NCI-H2196 (cell line): ENCODE measurements at regions not wholly inside any gene's neighbourhood (a gene's known extent, or its start where the extent isn't known, plus 50 kb on each side); places are given as distances from the start of the nearest gene placed in this dataset.
"Not testable (repeated sequence)": the region's sequence is repeated elsewhere in the genome, so short reads cannot be mapped to it uniquely, and the experiment has no call there.

Source experiments
- DNase-seq: peaks from one replicate; lab custom pipeline; 2025; ENCODE audit not compliant: unreplicated experiment; lab: John Stamatoyannopoulos, UW

DNA sequence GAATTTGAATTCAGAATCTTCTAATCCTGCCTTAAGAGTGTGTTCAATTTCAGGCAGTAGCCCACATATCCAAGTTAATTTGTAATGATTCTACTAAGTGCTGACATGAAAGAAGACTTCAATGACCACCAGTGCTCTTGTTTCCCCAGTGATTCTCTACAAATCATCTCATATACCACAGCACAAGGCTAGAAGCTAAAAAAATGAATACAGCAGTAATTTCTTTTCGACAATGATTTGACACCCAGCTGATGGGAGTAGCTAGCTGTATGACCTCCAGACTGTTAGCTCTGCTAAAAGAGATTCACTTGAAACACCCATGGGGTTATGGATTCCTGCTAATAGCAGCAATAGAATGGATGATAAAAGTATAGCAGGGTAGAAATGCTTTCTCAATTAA, 217.0 kb upstream of the TMEFF2 start:
- no peak for DNase-seq

DNA sequence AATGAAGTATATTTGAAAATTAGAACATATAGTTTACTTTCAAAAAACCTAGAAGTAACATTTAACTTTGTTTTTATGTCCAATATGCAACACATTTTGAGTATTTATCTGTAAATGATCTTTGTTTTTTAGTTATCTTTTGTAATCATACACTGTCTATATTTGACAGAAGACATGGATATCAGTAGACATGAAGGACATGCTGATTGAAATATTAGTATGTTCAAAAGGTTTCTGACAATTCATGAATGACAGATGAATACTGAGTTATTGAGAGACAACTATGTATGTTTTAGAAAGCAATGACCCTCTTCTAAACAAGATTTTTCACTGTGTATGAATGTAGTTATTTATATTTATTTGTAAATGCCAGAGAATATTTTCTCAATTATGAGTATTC, 215.6 kb upstream of the TMEFF2 start:
- DNase-seq = no peak

GRCh38 chr2:192407692-192408091, 213.0 kb upstream of the TMEFF2 start:
- no peak for DNase-seq

GRCh38 chr2:192398236-192398635, 203.5 kb upstream of the TMEFF2 start:
- no peak for DNase-seq

- DNase-seq = no peak
Observed at GRCh38 chr2:192394605-192395004, 199.9 kb upstream of the TMEFF2 start.

DNA sequence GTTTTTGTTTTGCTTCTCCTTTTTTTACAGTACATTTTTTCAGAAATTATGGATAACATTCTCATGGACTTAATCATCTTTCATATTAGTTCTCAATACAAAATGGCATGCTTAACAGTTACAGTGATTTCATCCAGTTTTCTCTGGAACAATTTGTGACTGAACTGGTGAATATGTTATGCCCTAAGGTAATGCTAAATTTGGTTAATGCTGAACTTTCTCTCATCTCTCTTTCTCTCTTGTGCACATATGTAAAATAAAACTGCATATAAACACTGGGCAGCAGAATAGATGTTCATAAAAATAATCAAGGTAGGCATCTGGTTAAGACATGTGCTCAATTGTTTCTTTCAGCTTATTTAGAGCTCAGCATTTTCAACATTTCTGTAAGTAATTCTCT, 196.3 kb upstream of the TMEFF2 start:
- no peak for DNase-seq

DNA sequence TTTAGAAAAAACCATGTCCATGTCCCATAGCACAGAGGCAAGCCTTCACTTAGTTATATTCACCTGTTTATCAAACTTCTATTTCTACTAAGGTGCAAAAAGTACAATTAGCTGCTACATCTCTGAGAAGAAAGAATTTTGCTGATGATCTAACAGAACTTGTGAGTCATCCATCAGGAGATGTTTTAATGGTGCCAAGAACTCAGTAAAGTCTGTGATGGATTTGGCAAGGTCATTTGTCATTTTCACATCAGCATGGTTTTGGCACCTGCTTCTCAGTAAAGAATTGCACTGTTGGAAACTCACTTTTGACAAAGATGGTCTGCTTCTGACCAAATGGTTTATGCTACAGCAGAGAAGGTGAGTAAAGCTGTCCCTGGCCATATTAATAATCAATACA, 195.7 kb upstream of the TMEFF2 start:
- DNase-seq = no peak

DNA sequence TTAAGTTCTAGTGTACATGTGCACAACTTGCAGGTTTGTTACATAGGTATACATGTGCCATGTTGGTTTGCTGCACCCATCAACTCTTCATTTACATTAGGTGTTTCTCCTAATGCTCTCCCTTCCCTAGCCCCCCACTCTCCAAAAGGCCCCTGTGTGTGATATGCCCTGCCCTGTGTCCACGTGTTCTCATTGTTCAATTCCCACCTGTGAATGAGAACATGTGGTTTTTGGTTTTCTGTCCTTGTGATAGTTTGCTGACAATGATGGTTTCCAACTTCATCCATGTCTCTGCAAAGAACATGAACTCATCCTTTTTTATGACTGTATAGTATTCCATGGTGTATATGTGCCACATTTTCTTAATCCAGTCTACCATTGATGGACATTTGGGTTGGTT, 189.5 kb upstream of the TMEFF2 start:
- not testable (repeated sequence) for DNase-seq

- DNase-seq = no peak
Observed at GRCh38 chr2:192381082-192381481, 186.3 kb upstream of the TMEFF2 start.

- no peak for DNase-seq
Observed at GRCh38 chr2:192379736-192380135, 185.0 kb upstream of the TMEFF2 start.

DNA sequence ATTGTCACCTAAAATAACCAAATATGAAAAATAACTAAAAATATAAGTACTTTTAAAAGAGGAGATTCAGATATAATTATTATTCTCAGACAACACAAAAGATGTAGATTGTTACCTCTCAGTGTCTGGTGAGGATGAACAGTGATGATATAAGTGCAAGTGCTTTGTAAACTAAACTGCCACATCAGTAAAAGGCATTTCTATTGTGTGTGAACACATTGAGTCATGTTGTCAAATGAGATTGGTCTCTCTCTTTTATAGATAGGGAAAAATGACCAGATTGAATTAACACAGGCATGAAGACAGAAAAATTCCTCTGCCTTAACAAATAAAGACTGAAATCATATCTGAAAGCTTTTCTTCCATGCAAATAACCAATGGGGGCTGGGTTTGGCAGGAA, 182.4 kb upstream of the TMEFF2 start:
- no peak for DNase-seq

DNA sequence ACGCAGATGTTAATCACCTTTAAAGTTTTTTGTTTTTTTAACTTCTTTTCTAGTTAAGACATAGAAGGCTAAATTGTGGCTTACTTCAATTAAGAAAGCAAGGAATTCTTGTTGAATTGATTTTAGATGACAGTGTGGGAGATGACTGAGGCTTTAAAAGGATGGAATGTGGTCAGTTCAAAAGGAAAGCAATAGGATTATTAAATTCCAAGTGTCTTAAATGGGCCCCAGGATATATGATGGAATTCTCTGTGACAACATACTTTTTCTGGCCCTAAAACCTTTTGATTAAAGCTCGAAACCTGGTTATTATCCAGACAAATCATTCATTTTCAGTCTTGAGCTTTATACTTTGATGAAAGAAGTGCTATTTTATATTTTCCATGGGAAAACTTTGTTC, 179.0 kb upstream of the TMEFF2 start:
- no peak for DNase-seq

DNA sequence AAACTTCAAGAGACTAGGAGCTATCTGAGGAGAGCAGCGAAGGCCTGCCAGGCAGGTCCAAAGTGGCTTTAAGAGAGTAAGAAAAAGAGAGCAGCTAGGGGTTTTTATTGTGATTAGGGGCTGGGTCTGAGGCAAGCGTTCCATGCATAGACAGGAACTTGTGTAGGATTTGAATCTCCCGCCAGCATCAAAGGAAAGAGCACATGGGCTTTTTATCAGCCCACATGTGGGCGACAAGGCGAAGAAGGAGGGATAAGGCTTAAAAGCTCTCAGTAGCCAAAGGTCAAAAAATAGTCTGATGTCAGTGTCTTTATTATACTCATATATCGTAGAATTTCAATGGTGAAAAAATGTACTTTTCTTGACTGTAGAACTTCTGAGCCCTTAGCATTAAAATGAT, 178.5 kb upstream of the TMEFF2 start:
- DNase-seq = no peak

- no peak for DNase-seq
Observed at GRCh38 chr2:192369969-192370368, 175.2 kb upstream of the TMEFF2 start.

- DNase-seq = no peak
Observed at GRCh38 chr2:192357217-192357616, 162.5 kb upstream of the TMEFF2 start.

DNA sequence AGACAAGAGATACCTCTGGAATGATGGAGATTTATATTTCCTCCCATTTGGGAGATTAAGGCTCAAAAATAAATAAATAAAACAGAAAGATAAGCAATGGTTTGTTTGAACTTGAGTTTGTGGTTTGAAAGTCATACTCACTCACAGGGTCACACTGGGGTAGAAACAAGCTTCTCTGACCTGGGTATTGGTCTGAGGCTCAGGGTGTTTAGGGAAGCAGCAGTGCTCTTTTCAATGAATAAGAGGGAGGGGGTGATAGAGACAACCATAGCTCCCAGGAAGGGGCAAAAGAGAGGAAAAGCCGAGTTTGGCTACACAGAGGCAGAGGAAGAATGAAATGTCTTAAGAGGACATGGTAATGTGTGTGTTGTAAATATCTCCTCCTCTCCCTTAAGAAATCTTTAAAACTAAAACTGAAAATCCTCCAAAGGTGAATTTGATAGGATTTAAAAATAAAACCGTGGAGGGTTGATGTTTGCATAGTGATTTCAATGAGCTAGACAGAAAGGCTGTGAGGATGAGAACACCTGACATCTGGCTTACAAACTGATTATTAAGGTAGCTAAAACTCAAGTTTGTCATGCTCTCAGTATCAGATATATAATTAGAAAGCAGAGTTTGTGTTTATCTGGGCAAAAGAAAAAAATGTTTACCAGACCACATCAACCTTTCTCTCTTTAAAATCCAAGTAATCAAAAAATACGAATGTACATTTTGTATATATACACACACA, 159.9 kb upstream of the TMEFF2 start:
- DNase-seq = no peak

DNA sequence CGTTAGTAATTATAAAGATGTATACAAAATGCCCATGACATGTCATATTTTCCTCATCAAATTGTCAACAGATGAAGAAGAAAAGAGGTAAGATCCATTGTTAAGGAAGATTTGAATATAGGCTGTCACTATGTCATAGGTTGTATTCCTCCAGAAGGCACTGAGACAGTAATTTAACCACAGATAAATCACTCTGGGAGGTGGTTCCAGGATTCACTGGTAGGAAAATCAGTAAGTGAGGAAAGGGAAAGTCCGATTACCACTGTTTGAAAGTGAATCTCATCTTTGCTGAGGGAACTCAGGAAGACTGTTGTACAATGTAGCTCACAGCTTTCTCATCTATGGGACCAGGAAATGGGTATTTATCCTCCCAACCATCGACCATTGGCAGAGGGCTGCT, 152.8 kb upstream of the TMEFF2 start:
- DNase-seq = no peak

DNA sequence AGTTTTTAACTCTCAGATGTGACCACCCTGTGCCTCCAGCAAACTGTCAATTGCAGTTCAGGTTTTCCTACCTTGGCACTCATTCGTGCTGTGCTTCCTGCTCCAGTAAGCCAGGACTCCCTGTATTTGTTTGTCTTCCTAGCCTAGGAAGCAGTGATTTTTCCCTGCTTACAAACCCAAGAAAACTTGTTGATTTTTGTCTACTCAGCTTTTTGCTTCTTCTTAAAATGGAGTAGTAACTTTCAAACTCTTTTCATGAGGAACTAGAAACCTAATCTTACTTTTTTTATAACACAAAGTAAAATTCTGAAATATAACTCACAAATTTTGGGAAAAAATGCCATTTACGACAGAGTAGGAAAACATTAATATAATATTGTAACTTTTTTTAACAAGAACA, 150.6 kb upstream of the TMEFF2 start:
- no peak for DNase-seq

DNA sequence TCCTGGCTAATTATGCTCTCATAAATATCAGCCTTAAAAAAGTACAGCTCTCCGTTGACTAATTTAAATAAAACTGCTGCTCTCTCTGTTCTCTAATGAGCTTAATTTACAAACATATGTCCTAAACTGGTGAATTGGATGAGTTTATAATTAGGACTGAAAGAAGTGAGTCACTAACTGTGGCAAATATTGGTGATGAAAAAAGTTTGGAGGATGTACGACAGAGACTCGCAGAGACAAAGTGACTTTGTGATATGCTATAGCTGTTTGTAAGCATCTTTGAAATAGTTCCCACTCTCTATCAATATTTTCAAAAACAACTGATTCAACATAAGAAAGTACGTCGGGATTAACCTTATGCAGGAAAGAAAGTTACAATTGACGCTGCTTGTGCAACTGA, 138.9 kb upstream of the TMEFF2 start:
- no peak for DNase-seq

DNA sequence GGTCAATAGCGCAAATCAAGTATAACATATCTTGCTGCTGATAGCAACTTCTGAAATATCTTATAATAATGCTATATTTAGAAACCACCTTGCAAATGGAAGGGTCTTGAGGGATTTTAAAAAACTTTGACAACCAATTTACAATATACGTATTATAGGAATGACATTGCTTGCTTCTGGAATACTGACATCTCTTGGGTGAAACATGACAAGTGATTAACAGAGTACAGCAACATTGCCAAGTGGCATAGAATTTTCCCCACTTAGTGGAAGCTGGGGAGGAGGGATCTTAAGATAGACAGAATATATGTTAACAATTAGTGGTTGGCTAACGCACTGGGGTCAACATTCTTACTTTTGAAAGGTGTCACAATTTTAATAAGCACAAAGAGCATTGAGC, 133.6 kb upstream of the TMEFF2 start:
- no peak for DNase-seq

- DNase-seq = no peak
Observed at GRCh38 chr2:192327576-192327975, 132.8 kb upstream of the TMEFF2 start.

- DNase-seq = no peak
Observed at GRCh38 chr2:192315543-192315942, 120.8 kb upstream of the TMEFF2 start.

DNA sequence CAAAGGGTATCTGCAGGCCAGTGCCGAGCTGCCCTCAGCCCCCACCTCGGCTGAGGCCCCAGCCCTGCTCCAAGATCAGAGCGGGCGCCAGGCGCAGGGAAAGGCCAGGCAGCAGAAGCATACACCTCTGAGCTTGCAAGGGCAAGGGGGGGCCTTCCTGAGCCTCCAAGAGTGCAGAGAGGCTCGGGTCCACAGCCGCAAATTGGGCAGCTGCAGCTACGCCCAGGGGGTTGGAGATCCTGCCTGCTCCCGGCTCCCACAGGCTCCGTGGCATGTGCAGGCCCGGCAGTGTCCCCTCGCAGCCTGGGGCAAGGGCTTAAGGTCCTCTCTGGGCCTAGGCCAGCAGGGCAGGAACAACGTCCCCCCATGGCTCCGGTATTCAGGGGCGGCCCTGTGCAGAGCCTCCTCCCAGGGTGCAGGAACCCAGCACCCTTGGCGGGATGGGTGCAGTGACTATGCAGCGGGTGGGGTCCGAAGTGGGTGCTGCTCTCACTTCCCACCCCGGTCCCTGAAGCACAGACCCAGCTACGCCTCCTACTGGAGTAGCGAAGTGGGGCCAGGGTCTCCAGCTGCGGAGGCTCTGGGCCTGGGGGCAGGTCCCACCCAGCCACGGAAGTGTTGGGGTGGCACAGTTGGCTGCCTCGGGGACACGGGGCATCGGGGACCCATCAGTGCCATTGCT, 120.2 kb upstream of the TMEFF2 start:
- DNase-seq = no peak
